K562 (cell line): ENCODE measurements at regions not wholly inside any gene's neighbourhood (a gene's known extent, or its start where the extent isn't known, plus 50 kb on each side); places are given as distances from the start of the nearest gene placed in this dataset.

Experiments
- ATAC-seq: fragments of 200-7000 bp; cut with Tn5 transposase; 3 replicates; pipeline ENCODE4 v1.9.1; 2020; ENCODE audit warnings: moderate library complexity
- BruUV-seq: library from RNA; stranded (reverse); fragments of 400-500 nt; replicated peaks from 2 replicates; lab custom pipeline; 2021; lab: Mats Ljungman, UMichigan
- CTCF ChIA-PET: fragments of 300-600 bp; formaldehyde crosslinking; extraction: SDS; loops from one replicate; lab custom pipeline; 2021; ENCODE audit warnings: low intra/inter-chr PET ratio; lab: Yijun Ruan, JAX
- POLR2A ChIA-PET: fragments of 300-600, 350-650 bp; sonication (Branson Sonifier 250); formaldehyde crosslinking; extraction: SDS; loops from one replicate; lab custom pipeline; 2021; ENCODE audit warnings: antibody characterized with exemption, inconsistent platforms; lab: Yijun Ruan, JAX
- DNase-seq, 4 experiments: peaks; one replicate each; pipeline versions ENCODE4 v3.0.0 to v3.0.0-alpha.2; 2011 to 2018; ENCODE audit warnings: low spot score in 3 of 4, mixed read lengths in 3 of 4; ENCODE audit errors: extremely low read depth in 1 of 4
- FAIRE-seq: peaks from 2 replicates; lab custom pipeline; 2011; peaks lifted over from hg19 to GRCh38; lab: Jason Lieb, UNC
- H2AFZ ChIP-seq: 2 replicates; pipeline ENCODE4 v1.6.0; 2011; ENCODE audit warnings: low read depth, low read length, control low read depth, inconsistent platforms
- H3K27ac ChIP-seq: fragments of 200-600 bp; 3 replicates; pipeline ENCODE4 v1.8.0; 2011; ENCODE audit warnings: low read depth, mild to moderate bottlenecking, control low read depth, inconsistent platforms, low read length, moderate library complexity, mixed read lengths; ENCODE audit errors: extremely low read depth
- H3K27me3 ChIP-seq, 2 experiments: fragments of 300-600 bp in 1 of 2; 2 replicates in 1 of 2; 3 replicates in 1 of 2; pipeline versions ENCODE4 v1.6.0 to v1.8.0; 2011; ENCODE audit warnings: inconsistent platforms in 2 of 2, low read length in 2 of 2, mild to moderate bottlenecking in 1 of 2, mixed read lengths in 1 of 2, moderate library complexity in 1 of 2; ENCODE audit not compliant: control insufficient read depth in 2 of 2, insufficient read depth in 2 of 2
- H3K36me3 ChIP-seq: fragments of 300-600 bp; 3 replicates; pipeline ENCODE4 v1.8.0; 2011; ENCODE audit warnings: mild to moderate bottlenecking, low read length, inconsistent platforms; ENCODE audit not compliant: control insufficient read depth, insufficient read depth
- H3K4me1 ChIP-seq, 2 experiments: fragments of 200-600 bp in 1 of 2; replicated peaks in 1 of 2; 2 replicates in 1 of 2; 3 replicates in 1 of 2; pipeline versions ENCODE4 v1.5.1 to v1.8.0; 2011; ENCODE audit warnings: inconsistent platforms in 2 of 2, low read length in 2 of 2, mild to moderate bottlenecking in 1 of 2, mixed read lengths in 1 of 2, moderate library complexity in 1 of 2; ENCODE audit not compliant: control insufficient read depth in 2 of 2, insufficient read depth in 2 of 2
- H3K4me2 ChIP-seq: 2 replicates; pipeline ENCODE4 v1.6.1; 2011; ENCODE audit warnings: low read length, control low read depth, inconsistent platforms, mixed read lengths; ENCODE audit not compliant: insufficient read depth
- H3K4me3 ChIP-seq: fragments of 200-600 bp; sonication (generic), shearing (Covaris generic); 2 replicates; pipeline ENCODE4 v1.5.1; 2016; ENCODE audit warnings: control low read depth, inconsistent platforms
- H3K79me2 ChIP-seq: fragments of 200-600 bp; 3 replicates; pipeline ENCODE4 v1.8.0; 2011; ENCODE audit warnings: low read length, inconsistent platforms; ENCODE audit not compliant: control insufficient read depth, insufficient read depth
- H3K9ac ChIP-seq, 2 experiments: 2 replicates each; pipeline versions ENCODE4 v1.6.0 to v1.6.1; 2011; ENCODE audit warnings: low read depth in 2 of 2, low read length in 2 of 2, control low read depth in 1 of 2, inconsistent platforms in 1 of 2, mild to moderate bottlenecking in 1 of 2, mixed read lengths in 1 of 2; ENCODE audit not compliant: insufficient read depth in 1 of 2
- H3K9me1 ChIP-seq: one replicate; pipeline ENCODE4 v1.6.0; 2011; ENCODE audit warnings: inconsistent platforms, mild to moderate bottlenecking, low read length, moderate library complexity; ENCODE audit not compliant: control insufficient read depth, insufficient read depth
- H3K9me3 ChIP-seq: replicated peaks from 2 replicates; pipeline ENCODE4 v1.5.1; 2011; ENCODE audit warnings: low read depth, low read length, inconsistent platforms; ENCODE audit not compliant: control insufficient read depth, insufficient read depth
- H4K20me1 ChIP-seq: replicated peaks from 2 replicates; pipeline ENCODE4 v1.6.1; 2011; ENCODE audit warnings: low read length, inconsistent platforms, mixed read lengths; ENCODE audit not compliant: control insufficient read depth, insufficient read depth
- CEBPB ChIP-seq: fragments of 450-650 bp; IDR thresholded peaks from 2 replicates; pipeline ENCODE4 v1.6.1; 2016; ENCODE audit warnings: missing genetic modification characterization, missing compliant biosample characterization
- GATAD2B ChIP-seq: fragments of 450-650 bp; IDR thresholded peaks from 2 replicates; pipeline ENCODE4 v1.6.1; 2017; ENCODE audit warnings: mild to moderate bottlenecking, borderline replicate concordance
- HNRNPK ChIP-seq: fragments of 200-400 bp; formaldehyde crosslinking; IDR thresholded peaks from one replicate; pipeline ENCODE4 v1.6.1; 2018; ENCODE audit warnings: mild to moderate bottlenecking, low read depth, low read length; ENCODE audit not compliant: poor library complexity, severe bottlenecking
- NFIC ChIP-seq: fragments of 450-650 bp; IDR thresholded peaks from 2 replicates; pipeline ENCODE4 v1.6.1; 2017; ENCODE audit warnings: mild to moderate bottlenecking, inconsistent platforms
- NFIX ChIP-seq: fragments of 250-450 bp; sonication (Bioruptor Pico); IDR thresholded peaks from 2 replicates; pipeline ENCODE4 v1.4.0; 2020; ENCODE audit warnings: low read depth, mild to moderate bottlenecking, moderate library complexity
- TOE1 ChIP-seq, 2 experiments: fragments of 450-650 bp in 1 of 2; sonication (generic) in 1 of 2; formaldehyde crosslinking in 1 of 2; IDR thresholded peaks; 2 replicates each; pipeline versions ENCODE4 v1.7.1 to v1.8.0; 2016 to 2022; ENCODE audit warnings: borderline replicate concordance in 2 of 2, mild to moderate bottlenecking in 2 of 2, antibody characterized with exemption in 1 of 2, inconsistent platforms in 1 of 2, low read depth in 1 of 2, missing genetic modification reagents in 1 of 2, moderate library complexity in 1 of 2
- ZFX ChIP-seq: sonication (generic); formaldehyde crosslinking; IDR thresholded peaks from 2 replicates; pipeline ENCODE4 v1.8.0; 2022; ENCODE audit warnings: mild to moderate bottlenecking, missing genetic modification reagents, moderate library complexity
- WGBS: fragments of 100-300 bp; shearing (Covaris generic); methylation state at CpG from one replicate; pipeline ENCODE4 v1.1.6; 2016; ENCODE audit warnings: low coverage, mixed read lengths; ENCODE audit not compliant: insufficient coverage; ENCODE audit errors: missing lambda C conversion rate; 5-methylcytosine and 5-hydroxymethylcytosine counted together
- in situ Hi-C: fragments of 300-500 bp; cut with MboI; formaldehyde crosslinking; loops from 4 replicates; pipeline ENCODE4 v1.15.0; 2018; ENCODE audit warnings: inconsistent platforms, mixed read lengths
- intact Hi-C: fragments of 100-400 bp; cut with micrococcal nuclease; formaldehyde crosslinking; loops from 2 replicates; pipeline ENCODE4 v1.14.2; 2022
- TF ChIP-seq, protein P1 (sequence below): fragments of 450-650 bp; IDR thresholded peaks from 2 replicates; pipeline ENCODE4 v1.6.1; 2016; ENCODE audit warnings: borderline replicate concordance

DNA sequence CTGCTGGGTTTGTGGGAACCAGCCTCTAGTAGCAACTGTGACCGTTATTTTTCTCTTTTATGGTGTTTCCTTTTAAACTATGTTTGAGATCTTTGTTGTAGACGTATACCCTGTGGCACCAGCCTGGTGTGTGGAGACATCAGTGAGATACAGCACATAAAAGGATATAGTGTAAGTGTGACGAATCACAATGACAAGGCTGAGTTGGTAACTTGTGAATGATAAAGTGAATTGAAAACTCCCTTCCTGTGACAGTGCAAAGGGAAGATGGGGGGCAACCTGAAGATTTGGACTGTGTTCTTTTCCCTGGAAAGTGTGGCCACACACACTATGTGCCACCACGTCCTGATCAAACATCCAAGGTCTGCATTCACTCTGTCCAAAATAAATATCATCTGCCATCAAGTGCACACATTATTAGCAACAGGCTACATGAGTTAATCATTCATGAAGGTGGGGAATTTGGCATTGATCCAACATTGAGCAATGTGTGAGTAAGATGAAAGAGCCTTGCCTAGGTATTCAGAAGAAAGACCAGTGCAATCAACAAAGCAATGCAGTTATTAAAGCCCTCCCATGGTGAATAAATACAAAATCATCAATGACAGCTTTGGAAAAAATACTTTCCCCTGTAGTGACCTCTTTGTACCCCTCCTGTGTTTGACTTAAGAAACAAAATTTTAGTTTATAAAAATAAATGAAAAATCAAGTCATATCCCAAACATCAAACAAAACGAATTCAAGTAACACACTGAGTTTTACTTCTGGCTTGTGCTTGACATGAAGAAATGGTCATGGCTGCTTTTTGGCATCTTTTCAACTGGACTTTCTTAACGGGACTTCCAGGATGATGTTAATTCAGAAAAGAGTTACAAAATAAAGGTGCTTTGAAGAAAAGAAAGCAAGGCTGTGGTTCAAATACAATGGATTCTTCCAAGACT lies 1280.5 kb upstream of the ZEB2 start:
- BruUV-seq, result no TSS peak
- Histone ChIP-seq H3K9me3 (no peaks in the 10 kb centered on the region), H3K79me2 (no peaks in the 10 kb centered on the region), H3K4me2 (no peak overlapping the region), H3K27me3 (no peaks in the 10 kb centered on the region), H3K9ac (no peak overlapping the region), H4K20me1 (no peaks in the 10 kb centered on the region), H3K4me3 (no peak overlapping the region), H3K4me1 (no peaks in the 10 kb centered on the region), H3K36me3 (no peaks in the 10 kb centered on the region), H3K9me1 (no peaks in the 10 kb centered on the region), H3K27ac (no peak overlapping the region), H2AFZ (peak overlapping the region; percentile 51)
- TF ChIP-seq GATAD2B (no peak), HNRNPK (no peak), NFIC (peak; percentile 85), TOE1 (IDR thresholded peaks at IDR 0.05; ENCODE audit: borderline replicate concordance) (no peak), TOE1 (CRISPR knock-in tag; IDR thresholded peaks at IDR 0.05; ENCODE audit: borderline replicate concordance, low read depth) (no peak), NFIX (CRISPR knock-in tag) (peak; percentile 26; the same call in 1 of the 2 replicates), ZFX (CRISPR knock-in tag) (no peak), CEBPB (peak; percentile 31; the same call in 1 of the 2 replicates)
- TF ChIP-seq, protein P1, sequence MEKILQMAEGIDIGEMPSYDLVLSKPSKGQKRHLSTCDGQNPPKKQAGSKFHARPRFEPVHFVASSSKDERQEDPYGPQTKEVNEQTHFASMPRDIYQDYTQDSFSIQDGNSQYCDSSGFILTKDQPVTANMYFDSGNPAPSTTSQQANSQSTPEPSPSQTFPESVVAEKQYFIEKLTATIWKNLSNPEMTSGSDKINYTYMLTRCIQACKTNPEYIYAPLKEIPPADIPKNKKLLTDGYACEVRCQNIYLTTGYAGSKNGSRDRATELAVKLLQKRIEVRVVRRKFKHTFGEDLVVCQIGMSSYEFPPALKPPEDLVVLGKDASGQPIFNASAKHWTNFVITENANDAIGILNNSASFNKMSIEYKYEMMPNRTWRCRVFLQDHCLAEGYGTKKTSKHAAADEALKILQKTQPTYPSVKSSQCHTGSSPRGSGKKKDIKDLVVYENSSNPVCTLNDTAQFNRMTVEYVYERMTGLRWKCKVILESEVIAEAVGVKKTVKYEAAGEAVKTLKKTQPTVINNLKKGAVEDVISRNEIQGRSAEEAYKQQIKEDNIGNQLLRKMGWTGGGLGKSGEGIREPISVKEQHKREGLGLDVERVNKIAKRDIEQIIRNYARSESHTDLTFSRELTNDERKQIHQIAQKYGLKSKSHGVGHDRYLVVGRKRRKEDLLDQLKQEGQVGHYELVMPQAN, result no peak
- POLR2A ChIA-PET, result interaction anchor here (0.6 to 1.1 kb wide), 2 partner anchors 10 to 160 kb away, joined by 3 read pairs; no protein-coding TSS in a partner anchor
- DNase-seq (no peak), FAIRE-seq (no peak), ATAC-seq (no peak; the same call in 1 of the 3 replicates)
- 32% methylated on average over 6 of the region's 6 CpGs for WGBS
- in situ Hi-C loops, result no loop called here
- intact Hi-C loops, result no loop called here
- CTCF ChIA-PET, result no interaction called here
